SH-SY5Y (cell line): ENCODE measurements at regions not wholly inside any gene's neighbourhood (a gene's known extent, or its start where the extent isn't known, plus 50 kb on each side); places are given as distances from the start of the nearest gene placed in this dataset.

Experiments used
- GATA2 ChIP-seq: IDR thresholded peaks from 2 replicates; pipeline ENCODE4 v1.6.1; 2011; ENCODE audit warnings: mild to moderate bottlenecking, low read depth, low read length
- GATA3 ChIP-seq: IDR thresholded peaks from 2 replicates; pipeline ENCODE4 v1.6.1; 2011; ENCODE audit warnings: low read depth, mild to moderate bottlenecking, low read length, moderate library complexity

DNA sequence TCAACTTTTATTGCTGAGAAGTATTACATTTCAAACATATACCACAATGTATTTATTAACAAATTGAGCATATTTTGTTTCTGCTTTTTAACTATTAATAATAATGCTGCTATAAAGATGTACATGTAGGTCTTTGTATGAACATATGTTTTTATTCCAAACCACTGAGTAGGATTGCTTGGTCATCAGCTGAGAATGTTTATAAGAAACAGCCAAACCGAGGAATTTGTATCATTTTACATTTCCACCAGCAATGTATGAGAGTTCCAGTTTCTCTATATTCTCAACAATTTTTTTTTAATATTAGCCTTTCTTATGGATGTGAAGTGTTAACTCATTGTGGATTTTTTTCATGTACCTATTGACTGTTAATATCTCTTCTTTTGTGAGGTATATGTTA is 119.5 kb upstream of the MDFIC2 start:
- TF ChIP-seq GATA2 (no peak), GATA3 (no peak)

DNA sequence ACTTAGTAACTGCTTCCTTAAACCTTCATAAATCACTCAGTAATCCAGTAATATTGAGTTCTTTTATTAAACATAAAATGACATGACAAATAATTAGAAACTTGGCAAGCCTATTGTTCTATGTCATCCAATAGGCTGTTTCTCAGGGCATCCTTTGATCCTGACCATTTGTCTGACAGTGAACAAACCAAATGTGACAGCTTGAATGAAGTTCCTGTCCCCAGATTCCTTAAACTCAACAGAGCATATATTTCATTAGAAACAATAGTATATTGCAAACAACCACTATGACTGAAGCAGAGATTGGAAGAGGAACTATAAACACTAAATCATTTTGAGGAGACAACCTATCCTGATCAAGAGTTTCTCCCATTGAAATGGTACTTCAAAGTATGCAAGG is 113.6 kb upstream of the MDFIC2 start:
- TF ChIP-seq GATA3, result no peak
- no peak for TF ChIP-seq GATA2

DNA sequence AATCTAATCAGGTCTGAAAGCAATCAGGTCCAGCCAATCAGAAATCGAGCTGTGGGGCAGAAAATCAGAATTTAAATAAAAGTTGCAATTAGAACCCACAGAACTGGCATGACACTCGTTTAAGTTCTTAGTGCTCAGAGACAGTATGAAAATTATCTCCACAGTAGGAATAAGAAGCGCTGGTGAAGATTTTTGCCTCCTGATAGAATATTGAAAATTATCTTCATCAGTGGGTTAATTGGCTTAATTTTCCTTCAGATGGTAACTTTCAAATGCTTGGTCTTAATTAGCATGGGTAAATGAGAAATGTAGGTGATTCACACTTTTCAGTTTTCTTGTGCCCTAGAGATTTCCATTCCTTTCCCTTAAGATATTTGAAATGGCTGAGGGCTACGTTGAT is 109.1 kb upstream of the MDFIC2 start:
- TF ChIP-seq GATA3, result no peak
- no peak for TF ChIP-seq GATA2

GRCh38 chr3:70409018-70409417 is 96.6 kb upstream of the MDFIC2 start:
- TF ChIP-seq GATA2, result no peak
- no peak for TF ChIP-seq GATA3

DNA sequence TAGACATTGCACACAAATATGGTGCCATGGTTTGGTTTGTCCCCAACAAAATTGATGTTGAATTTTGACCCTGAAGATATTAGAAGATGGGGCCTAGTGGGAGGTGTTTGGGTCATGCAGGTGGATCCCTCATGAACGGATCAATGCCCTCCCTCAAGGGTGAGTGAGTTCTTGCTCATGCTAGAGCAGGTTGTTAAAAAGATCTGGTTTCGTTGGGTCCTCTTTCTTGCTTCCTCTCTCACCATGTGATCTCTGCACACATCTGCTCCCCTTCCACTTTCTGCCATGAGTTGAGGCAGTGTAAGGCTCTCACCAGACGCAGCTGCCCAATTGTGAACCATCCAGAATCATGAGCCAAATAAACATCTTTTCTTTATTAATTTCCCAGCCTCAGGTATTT is 87.8 kb upstream of the MDFIC2 start:
- TF ChIP-seq GATA2 (no peak), GATA3 (no peak)

DNA sequence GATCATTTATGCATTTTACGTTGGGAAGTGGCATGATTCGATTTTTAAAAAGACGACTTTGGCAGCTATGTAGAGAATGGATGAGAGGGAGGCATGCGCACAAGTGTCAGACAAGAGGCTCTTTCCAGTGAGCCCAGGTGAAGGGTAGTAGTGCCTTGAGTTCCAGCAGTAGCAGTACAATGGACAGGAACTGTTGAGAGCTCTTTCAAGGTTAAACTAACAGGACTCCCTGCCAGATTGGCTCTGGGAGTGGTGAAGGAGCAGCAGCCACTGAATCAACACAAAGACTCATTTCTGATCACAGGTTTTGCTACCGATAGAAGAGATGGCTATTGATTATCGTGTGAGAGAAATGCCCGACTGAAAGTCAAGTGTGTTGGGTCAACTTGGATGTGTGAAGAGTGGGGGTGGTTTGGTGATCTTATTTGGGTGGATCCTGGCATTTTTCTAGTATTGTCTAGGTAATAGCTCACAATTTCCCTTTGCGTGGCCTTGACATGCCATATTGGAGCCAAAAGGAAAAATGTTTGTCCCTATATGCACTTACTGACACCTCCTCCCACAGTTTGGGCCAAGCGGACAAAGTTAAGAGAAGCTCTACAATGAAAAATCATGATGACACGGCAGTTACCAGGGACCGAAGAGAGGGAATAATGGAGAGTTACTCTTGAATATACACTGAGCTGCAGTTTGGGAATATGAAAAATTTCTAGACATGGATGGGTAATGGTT is 81.6 kb upstream of the MDFIC2 start:
- no peak for TF ChIP-seq GATA2
- no peak for TF ChIP-seq GATA3

GRCh38 chr3:70392227-70392626 is 79.8 kb upstream of the MDFIC2 start:
- TF ChIP-seq GATA2, result no peak
- TF ChIP-seq GATA3, result no peak

DNA sequence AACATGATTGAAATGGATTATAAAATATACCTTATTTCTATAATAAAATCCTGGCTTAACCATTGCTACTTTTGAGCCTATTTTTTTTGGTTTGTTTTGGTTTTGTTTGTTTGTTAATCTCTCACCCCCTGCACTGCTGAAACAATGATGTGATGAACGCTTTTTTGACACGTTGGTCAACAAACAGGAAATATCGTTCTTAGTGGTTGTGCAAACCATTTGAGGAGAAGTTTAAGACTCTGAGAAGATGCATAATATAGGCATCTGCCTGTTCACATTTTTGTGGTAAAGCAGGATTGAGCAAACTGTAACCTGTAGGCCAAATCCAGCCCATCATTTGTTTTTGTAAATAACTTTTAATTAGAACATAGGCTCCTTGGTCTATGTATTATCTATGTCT is 75.5 kb upstream of the MDFIC2 start:
- TF ChIP-seq GATA2 (no peak), GATA3 (no peak)

DNA sequence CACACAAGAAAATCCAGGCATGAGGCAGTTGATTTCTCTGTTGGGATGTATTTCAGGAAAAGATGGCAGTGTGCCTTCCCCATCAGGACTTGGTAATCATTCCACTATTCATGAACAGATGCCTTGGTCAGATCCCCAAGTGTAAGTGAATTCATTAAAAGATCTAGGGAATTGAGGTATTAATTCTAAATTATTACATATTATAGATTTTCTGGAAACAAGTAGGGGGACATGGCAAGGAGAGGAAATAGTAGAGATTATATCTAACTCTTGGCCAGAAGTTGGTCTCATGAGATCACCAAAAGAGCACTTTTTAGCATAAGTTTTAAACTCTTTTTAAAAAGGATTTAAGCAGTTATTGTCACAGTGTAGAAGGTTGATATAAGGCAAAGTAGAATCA is 74.4 kb upstream of the MDFIC2 start:
- TF ChIP-seq GATA2, result no peak
- TF ChIP-seq GATA3, result no peak

DNA sequence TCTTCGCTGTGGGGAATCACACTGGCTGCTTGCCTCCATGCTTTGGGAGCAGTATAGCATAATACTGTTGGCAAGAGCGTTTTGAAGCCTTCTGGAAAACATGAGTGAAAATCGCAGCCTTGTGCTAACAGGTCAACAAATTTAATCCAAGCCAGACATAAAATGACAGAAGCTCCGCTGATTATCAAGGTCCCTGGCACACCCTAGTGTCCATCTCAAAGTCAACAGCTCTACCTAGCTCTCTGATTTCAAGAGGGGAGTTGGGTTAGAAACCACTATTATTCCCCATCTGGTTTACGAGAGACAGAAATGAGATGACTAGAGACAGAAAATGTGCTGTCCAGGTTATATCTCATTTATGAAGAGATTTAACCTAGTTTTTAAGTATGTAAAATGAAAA is 73.6 kb upstream of the MDFIC2 start:
- no peak for TF ChIP-seq GATA2

- TF ChIP-seq GATA2 (no peak), GATA3 (no peak)
Measured at GRCh38 chr3:70383360-70383831, 71.0 kb upstream of the MDFIC2 start.

GRCh38 chr3:70374179-70374578 is 61.7 kb upstream of the MDFIC2 start:
- TF ChIP-seq GATA2, result no peak
- TF ChIP-seq GATA3, result no peak
